SU-DHL-6 (cell line): ENCODE measurements at regions not wholly inside any gene's neighbourhood (a gene's known extent, or its start where the extent isn't known, plus 50 kb on each side); places are given as distances from the start of the nearest gene placed in this dataset.

Experiments used
- H2AFZ ChIP-seq: fragments of 200-600 bp; sonication (generic); 2 replicates; pipeline ENCODE4 v1.6.1; 2014; ENCODE audit warnings: low read depth, mild to moderate bottlenecking, moderate library complexity, mixed read lengths, antibody characterized with exemption, low read length; ENCODE audit not compliant: severe bottlenecking
- H3F3A ChIP-seq: fragments of 200-600 bp; shearing (Covaris generic); 2 replicates; pipeline ENCODE4 v1.6.0; 2016; ENCODE audit warnings: antibody characterized with exemption, mild to moderate bottlenecking; ENCODE audit not compliant: insufficient read depth
- H3K27ac ChIP-seq: fragments of 200-600 bp; sonication (generic); 2 replicates; pipeline ENCODE4 v1.5.1; 2016; ENCODE audit warnings: low read depth, mild to moderate bottlenecking, low read length, moderate library complexity, mixed read lengths
- H3K27me3 ChIP-seq: fragments of 200-600 bp; sonication (generic), shearing (Covaris generic); 2 replicates; pipeline ENCODE4 v1.6.0; 2014; ENCODE audit warnings: mild to moderate bottlenecking, low read length
- H3K36me3 ChIP-seq: fragments of 200-600 bp; sonication (generic); 2 replicates; pipeline ENCODE4 v1.6.1; 2014; ENCODE audit warnings: mild to moderate bottlenecking, low read length, mixed read lengths
- H3K4me2 ChIP-seq: fragments of 300-600, 200-600 bp; shearing (Covaris generic), sonication (generic); 2 replicates; pipeline ENCODE4 v1.6.0; 2014; ENCODE audit warnings: low read length, low read depth, mild to moderate bottlenecking; ENCODE audit not compliant: poor library complexity, severe bottlenecking
- H3K4me3 ChIP-seq: fragments of 200-600 bp; sonication (generic); 2 replicates; pipeline ENCODE4 v1.5.1; 2014; ENCODE audit warnings: antibody characterized with exemption, low read length, mild to moderate bottlenecking, mixed read lengths; ENCODE audit not compliant: insufficient read depth, poor library complexity, severe bottlenecking
- H3K79me2 ChIP-seq: fragments of 200-600 bp; sonication (generic); 2 replicates; pipeline ENCODE4 v1.6.1; 2014; ENCODE audit warnings: mild to moderate bottlenecking, low read length, moderate library complexity; ENCODE audit not compliant: insufficient read depth
- H3K9ac ChIP-seq: fragments of 200-600 bp; sonication (generic); 2 replicates; pipeline ENCODE4 v1.7.0; 2014; ENCODE audit warnings: mild to moderate bottlenecking, low read length
- H3K9me2 ChIP-seq: fragments of 200-600 bp; sonication (generic); replicated peaks from 2 replicates; pipeline ENCODE4 v1.6.1; 2014; ENCODE audit warnings: low read length; ENCODE audit not compliant: insufficient read depth
- H3K9me3 ChIP-seq: fragments of 200-600 bp; sonication (generic); 2 replicates; pipeline ENCODE4 v1.6.1; 2014; ENCODE audit warnings: low read length, mixed read lengths; ENCODE audit not compliant: insufficient read depth
- H4K20me1 ChIP-seq: fragments of 200-600 bp; sonication (generic); 2 replicates; pipeline ENCODE4 v1.6.1; 2014; ENCODE audit warnings: low read depth, mild to moderate bottlenecking, antibody characterized with exemption, low read length, moderate library complexity, mixed read lengths
- EZH2phosphoT487 ChIP-seq: fragments of 200-600 bp; sonication (generic), shearing (Covaris generic); conservative IDR thresholded peaks from 2 replicates; pipeline ENCODE4 v1.6.1; 2018; ENCODE audit warnings: mild to moderate bottlenecking, antibody characterized with exemption, low read length, moderate library complexity, mixed read lengths
- TF ChIP-seq, protein P1 (sequence below): fragments of 200-600 bp; sonication (generic); IDR thresholded peaks from one replicate; pipeline ENCODE4 v1.5.1; 2017; ENCODE audit warnings: antibody characterized with exemption, mild to moderate bottlenecking, low read length, moderate library complexity; ENCODE audit not compliant: insufficient read depth, poor library complexity, severe bottlenecking

DNA sequence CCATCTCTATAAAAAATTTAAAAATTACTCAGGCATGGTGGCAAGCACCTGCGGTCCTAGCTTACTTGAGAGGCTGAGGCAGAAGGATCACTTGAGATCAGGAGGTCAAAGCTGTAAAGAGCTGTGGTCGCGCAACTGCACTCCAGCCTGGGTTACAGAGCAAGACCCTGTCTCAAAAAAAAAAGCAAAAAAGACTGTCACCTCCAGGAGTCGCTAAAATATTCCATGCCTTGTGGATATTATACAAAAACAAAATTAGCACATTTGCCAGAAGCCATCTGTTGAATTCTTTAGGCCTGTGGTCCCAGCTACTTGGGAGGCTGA, 87.0 kb upstream of the SDK1 start:
- TF ChIP-seq EZH2phosphoT487, result no peak
- TF ChIP-seq, protein P1, sequence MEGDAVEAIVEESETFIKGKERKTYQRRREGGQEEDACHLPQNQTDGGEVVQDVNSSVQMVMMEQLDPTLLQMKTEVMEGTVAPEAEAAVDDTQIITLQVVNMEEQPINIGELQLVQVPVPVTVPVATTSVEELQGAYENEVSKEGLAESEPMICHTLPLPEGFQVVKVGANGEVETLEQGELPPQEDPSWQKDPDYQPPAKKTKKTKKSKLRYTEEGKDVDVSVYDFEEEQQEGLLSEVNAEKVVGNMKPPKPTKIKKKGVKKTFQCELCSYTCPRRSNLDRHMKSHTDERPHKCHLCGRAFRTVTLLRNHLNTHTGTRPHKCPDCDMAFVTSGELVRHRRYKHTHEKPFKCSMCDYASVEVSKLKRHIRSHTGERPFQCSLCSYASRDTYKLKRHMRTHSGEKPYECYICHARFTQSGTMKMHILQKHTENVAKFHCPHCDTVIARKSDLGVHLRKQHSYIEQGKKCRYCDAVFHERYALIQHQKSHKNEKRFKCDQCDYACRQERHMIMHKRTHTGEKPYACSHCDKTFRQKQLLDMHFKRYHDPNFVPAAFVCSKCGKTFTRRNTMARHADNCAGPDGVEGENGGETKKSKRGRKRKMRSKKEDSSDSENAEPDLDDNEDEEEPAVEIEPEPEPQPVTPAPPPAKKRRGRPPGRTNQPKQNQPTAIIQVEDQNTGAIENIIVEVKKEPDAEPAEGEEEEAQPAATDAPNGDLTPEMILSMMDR, result no peak
- Histone ChIP-seq H3K4me2 (no peak overlapping the region), H4K20me1 (no peaks in the 10 kb centered on the region), H3K9ac (no peak overlapping the region), H3K79me2 (no peaks in the 10 kb centered on the region), H2AFZ (no peak overlapping the region), H3K27me3 (0 out of 2 replicates have a peak, but pooled peaks cover 3% of the 10 kb centered on the region), H3K9me2 (no peaks in the 10 kb centered on the region), H3K4me3 (no peak overlapping the region), H3K27ac (no peak overlapping the region), H3K36me3 (no peaks in the 10 kb centered on the region), H3F3A (no peaks in the 10 kb centered on the region), H3K9me3 (no peaks in the 10 kb centered on the region)

DNA sequence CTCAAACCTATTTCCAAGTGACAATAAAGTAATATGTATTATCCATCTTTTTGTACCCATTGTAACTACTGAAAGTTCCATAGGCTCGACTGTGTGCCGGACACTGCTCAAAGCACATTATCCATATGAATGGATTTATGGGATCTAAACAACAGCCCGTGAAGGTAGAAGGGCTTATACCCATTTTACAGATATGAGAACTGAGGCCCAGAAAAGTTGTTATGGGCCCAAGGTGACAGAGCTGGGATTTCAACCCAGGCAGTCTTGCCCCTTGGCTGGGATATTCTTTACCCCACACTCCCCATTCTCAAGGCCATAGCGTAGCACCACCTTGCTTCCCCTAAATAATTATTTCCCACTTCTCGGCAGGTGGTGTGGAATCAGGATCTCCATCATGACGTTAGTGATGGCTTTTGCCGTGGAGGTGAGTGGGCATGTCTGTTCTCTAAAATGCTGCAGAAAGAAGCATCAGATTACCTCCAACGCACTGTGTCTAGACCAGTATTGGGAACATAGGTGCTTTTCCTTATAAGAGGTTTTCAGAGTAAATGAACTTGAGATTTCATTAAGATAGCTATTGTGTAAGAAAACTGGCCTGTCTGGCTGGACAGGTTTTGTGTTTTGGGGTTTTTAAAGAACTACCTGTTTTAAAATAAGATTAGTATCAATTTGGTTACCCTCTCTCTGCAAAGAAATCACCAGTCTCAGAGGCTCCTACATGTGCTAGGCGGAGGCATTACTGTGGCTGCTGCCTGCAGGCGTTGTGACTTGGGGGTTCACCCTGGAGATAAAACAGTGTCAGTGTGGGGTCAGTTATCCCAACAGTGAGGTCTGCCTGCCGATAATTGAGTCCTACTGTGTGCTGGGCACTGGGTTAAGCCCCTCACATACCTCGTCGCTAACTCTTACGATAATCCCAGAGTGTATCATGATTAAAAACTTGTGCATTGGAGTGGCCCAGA, 85.1 kb upstream of the SDK1 start:
- Histone ChIP-seq H3K4me2 (no peak overlapping the region), H3K27me3 (0 out of 2 replicates have a peak, but pooled peaks cover 3% of the 10 kb centered on the region), H3K27ac (no peak overlapping the region), H3K4me3 (no peak overlapping the region), H3K9me2 (no peaks in the 10 kb centered on the region), H3K79me2 (no peaks in the 10 kb centered on the region), H3K9ac (no peak overlapping the region), H2AFZ (no peak overlapping the region), H3K36me3 (no peaks in the 10 kb centered on the region), H3F3A (no peaks in the 10 kb centered on the region), H3K9me3 (no peaks in the 10 kb centered on the region), H4K20me1 (no peaks in the 10 kb centered on the region)
- TF ChIP-seq, protein P1, result no peak
- no peak for TF ChIP-seq EZH2phosphoT487

DNA sequence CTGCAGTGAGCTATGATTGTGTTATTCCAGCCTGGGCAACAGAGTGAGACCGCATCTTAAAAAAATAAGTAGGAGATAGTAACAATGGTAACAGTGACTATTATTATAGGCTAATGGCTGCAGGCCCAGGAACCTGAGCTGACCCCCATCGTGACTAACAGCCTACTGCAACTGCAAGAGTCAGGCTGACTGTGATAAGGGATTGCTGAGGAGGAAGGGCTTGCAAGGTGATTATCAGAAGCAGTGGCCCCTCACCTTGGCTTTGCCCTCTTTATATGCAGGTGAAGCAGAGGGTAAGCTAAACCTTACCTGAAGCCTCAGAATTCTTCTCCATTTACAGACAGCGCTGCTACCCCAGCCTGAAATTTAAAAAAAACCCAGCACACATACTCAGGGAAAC, 83.9 kb upstream of the SDK1 start:
- Histone ChIP-seq H3K27ac (no peak overlapping the region), H3K4me2 (no peak overlapping the region), H3K4me3 (no peak overlapping the region), H3K9ac (no peak overlapping the region), H3K9me3 (no peaks in the 10 kb centered on the region), H3F3A (no peaks in the 10 kb centered on the region), H3K27me3 (0 out of 2 replicates have a peak, but pooled peaks cover 3% of the 10 kb centered on the region), H3K36me3 (no peaks in the 10 kb centered on the region), H2AFZ (no peak overlapping the region), H3K79me2 (no peaks in the 10 kb centered on the region), H3K9me2 (no peaks in the 10 kb centered on the region), H4K20me1 (no peaks in the 10 kb centered on the region)
- TF ChIP-seq, protein P1, result no peak
- no peak for TF ChIP-seq EZH2phosphoT487
